T-helper 1 cell (primary cell): ENCODE measurements at regions not wholly inside any gene's neighbourhood (a gene's known extent, or its start where the extent isn't known, plus 50 kb on each side); places are given as distances from the start of the nearest gene placed in this dataset.

Source experiments
- DNase-seq, 5 donors: peaks; one replicate each; pipeline ENCODE4 v3.0.0-alpha.2; 2012 to 2020

DNA sequence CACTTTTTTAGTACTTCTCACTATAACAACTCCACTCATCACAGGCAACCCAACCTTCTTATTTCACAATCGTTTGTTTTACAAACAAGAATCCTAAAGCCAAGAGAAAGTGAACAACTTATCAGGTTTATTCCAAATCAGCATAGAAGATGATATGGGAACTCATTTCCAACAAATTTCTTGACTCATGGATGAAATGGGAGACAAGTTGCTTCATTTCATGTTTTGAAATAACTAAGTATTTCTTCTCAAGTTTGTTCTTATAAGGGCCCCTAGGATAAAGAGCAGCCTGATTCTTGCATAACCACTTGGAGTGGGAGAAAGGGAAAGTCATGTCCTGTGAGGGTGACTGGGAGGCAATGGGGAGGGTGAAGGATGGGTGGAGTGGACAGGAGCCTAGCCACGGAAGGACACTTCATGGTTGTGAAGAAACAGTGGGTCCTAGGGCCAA is 168.3 kb downstream of the DUSP6 start:
- no peak for DNase-seq

GRCh38 chr12:89181271-89181920 is 170.9 kb downstream of the DUSP6 start:
- peak in 1 of 5 donors; percentile 69 for DNase-seq

- DNase-seq: no peak
These were observed 171.8 kb downstream of the DUSP6 start for GRCh38 chr12:89180496-89180895.

GRCh38 chr12:89179983-89180382 is 172.3 kb downstream of the DUSP6 start:
- no peak for DNase-seq

DNA sequence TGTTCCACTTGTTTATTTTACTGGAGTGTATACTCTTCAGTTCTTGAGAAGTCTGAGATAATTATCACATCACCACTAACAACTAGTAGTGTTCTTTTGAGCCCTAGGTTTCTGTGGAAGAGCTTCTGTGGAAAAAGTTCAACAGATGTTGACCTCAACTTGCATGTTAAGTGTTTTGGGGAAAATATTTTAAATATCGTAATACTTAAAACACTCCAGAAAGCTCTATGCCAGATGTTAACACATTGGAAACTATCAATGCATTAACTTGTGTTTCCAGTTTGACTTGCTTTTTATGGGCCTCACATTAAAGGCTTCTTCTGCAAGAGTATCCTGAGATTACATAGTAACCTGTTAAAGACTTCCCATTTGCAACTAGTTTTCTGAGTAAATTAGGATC is 173.1 kb downstream of the DUSP6 start:
- DNase-seq: no peak

- DNase-seq: no peak
These were observed 174.4 kb downstream of the DUSP6 start for GRCh38 chr12:89177802-89178395.

DNA sequence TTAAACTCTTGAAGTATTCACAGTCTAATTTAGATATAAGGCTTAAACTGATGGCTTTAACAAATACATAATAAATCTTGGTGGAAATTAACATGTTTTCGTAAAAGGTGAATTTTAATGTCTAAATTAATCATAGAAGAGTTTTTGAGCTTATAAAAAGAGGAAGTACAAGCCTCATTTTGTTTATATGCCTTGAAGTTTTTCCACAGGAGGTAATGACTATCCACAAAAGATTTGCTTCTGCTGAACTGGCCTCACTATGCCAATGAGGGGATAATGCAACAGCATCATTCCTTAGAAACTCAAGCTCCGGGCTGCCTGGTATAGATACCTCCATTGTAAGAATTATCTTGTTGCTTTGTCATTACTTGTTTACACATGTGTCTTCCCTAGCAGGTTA is 175.6 kb downstream of the DUSP6 start:
- DNase-seq: no peak

- no peak for DNase-seq
These were observed 178.6 kb downstream of the DUSP6 start for GRCh38 chr12:89173678-89174077.

GRCh38 chr12:89173096-89173495 is 179.2 kb downstream of the DUSP6 start:
- DNase-seq: no peak

DNA sequence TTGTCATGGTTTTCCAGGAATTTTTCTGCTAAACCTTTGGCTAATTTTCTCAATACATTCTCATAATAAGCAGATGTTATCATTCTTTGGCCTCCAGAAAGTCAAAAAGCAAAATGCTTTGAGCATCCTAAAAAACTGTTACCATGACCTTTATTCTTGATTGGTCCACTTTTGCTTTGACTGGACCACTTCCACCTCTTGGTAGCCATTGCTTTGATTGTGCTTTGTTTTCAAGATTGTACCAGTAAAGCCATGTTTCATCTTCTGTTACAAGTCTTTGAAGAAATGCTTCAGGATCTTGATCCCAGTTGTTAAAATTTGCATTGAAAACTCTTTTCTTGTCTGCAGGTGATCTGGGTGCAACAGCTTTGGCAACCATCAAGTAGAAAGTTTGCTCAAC is 180.1 kb downstream of the DUSP6 start:
- DNase-seq: no peak

GRCh38 chr12:89169321-89169720 is 183.0 kb downstream of the DUSP6 start:
- DNase-seq: no peak

GRCh38 chr12:89167986-89168385 is 184.3 kb downstream of the DUSP6 start:
- DNase-seq: no peak

- peak in 1 of 5 donors; percentile 37 for DNase-seq
These were observed 185.8 kb downstream of the DUSP6 start for GRCh38 chr12:89166525-89166934.

- DNase-seq: no peak
These were observed 186.2 kb downstream of the DUSP6 start for GRCh38 chr12:89166121-89166520.

DNA sequence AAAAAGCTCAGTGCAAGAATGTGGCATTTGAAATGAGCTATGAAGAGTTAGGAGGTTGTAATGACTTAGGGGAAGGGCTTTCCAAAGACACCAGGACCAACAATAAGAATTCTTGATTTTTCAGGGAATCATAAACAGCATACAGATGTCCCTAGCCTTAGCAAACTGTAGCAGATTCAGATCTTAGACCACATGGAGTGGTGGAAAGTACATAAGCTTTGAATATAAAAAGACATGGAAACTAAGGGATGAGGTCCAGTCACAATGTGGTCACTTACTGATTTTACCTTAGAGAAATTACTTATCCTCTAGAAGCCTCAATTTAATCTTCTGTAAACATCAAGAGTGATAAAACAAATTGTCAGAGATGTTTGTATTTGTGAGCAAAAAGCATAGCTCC is 186.6 kb downstream of the DUSP6 start:
- no peak for DNase-seq

- no peak for DNase-seq
These were observed 188.4 kb downstream of the DUSP6 start for GRCh38 chr12:89163918-89164317.

GRCh38 chr12:89162589-89163261 is 189.6 kb downstream of the DUSP6 start:
- DNase-seq: peak in 1 of 5 donors; percentile 83

- no peak for DNase-seq
These were observed 190.7 kb downstream of the DUSP6 start for GRCh38 chr12:89161557-89161956.

GRCh38 chr12:89160716-89161123 is 191.6 kb downstream of the DUSP6 start:
- DNase-seq: peak in 1 of 5 donors; percentile 30

GRCh38 chr12:89157413-89157812 is 194.9 kb downstream of the DUSP6 start:
- no peak for DNase-seq

DNA sequence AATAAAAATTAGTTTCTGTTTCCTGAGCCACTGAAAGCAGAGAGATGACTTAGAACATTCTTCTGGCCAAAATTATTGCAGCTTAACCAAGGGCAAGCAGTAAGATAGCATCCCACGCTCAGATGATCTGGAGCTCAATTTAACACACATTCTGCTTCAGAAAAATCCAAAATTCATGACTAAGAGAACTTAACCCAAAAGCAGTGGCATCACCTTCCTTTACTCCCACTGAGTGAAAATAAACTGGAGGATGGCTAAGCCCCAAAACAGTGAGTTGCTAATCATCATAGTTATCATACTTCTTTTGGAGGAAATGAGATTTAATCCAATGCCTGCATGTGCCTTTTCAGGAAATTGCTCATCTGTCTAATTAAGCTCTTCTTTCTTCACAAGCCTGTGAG is 195.4 kb downstream of the DUSP6 start:
- no peak for DNase-seq

DNA sequence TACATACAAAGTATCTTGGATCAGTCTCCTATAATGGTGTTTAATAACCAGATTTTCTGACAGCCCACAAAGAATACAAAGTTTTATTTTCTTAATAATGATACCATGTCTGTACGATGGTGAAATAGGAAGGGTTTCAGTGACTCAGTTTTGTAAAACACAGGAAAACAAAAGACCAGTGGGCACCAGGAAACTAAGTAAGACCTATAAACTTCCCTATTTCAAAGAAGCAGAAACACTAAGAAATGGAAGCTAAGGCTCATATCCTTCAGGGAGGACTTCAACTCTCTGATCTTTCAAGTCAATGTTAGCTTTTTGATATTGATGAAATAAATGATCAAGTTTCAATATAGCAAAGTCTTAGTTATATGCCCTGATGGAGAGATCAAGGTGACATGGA is 196.0 kb downstream of the DUSP6 start:
- no peak for DNase-seq

DNA sequence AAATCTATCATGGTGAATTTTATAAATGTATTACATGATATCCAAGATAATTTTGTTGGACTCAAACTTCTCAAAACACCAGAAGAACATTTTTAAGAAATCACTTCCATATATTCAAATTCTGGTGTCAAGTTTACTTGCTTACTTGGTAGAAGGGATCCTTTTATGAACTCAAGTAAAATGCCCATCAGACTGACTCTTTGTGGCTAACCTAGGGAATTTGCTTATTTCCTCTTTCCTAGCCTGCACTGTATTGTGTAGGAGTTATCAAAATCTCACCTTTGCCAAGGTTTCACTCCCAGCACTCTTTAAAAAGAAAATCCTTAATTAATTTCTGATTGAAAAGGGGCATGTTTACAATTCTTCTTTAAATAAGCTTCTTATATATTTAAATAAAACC is 196.5 kb downstream of the DUSP6 start:
- DNase-seq: no peak
